SK-N-SH (cell line): ENCODE measurements at regions not wholly inside any gene's neighbourhood (a gene's known extent, or its start where the extent isn't known, plus 50 kb on each side); places are given as distances from the start of the nearest gene placed in this dataset.
A peak's percentile ranks its signal among the peaks of the same experiment; 100 is the strongest.

ENCODE experiments used
- CTCF ChIA-PET: fragments of 300-600, 350-600 bp; formaldehyde crosslinking; extraction: SDS; loops from one replicate; lab custom pipeline; 2021; lab: Yijun Ruan, JAX
- POLR2A ChIA-PET: fragments of 350-600 bp; sonication (Branson Sonifier 250); formaldehyde crosslinking; extraction: SDS; loops from one replicate; lab custom pipeline; 2020; ENCODE audit warnings: antibody characterized with exemption, inconsistent platforms; lab: Yijun Ruan, JAX
- DNase-seq: peaks from one replicate; pipeline ENCODE4 v3.0.0; 2012
- H2AFZ ChIP-seq: fragments of 200-600 bp; sonication (generic); 2 replicates; pipeline ENCODE4 v1.8.1; 2016; ENCODE audit warnings: antibody characterized with exemption, mild to moderate bottlenecking, low read depth
- H3F3A ChIP-seq: fragments of 200-600 bp; sonication (generic); replicated peaks from 2 replicates; pipeline ENCODE3; 2016; ENCODE audit warnings: antibody characterized with exemption, mild to moderate bottlenecking; ENCODE audit not compliant: insufficient read depth
- H3K27ac ChIP-seq, 2 experiments: fragments of 200-500 bp in 1 of 2; fragments of 200-600 bp in 1 of 2; sonication (Bioruptor generic) in 1 of 2; sonication (generic), shearing (Covaris generic) in 1 of 2; 2 replicates each; pipeline versions ENCODE4 v1.5.1 to v1.6.1; 2014 to 2016; ENCODE audit warnings: low read depth in 2 of 2, inconsistent platforms in 1 of 2, low read length in 1 of 2, mild to moderate bottlenecking in 1 of 2, mixed read lengths in 1 of 2
- H3K27me3 ChIP-seq: fragments of 200-600 bp; sonication (generic), shearing (Covaris generic); 2 replicates; pipeline ENCODE4 v1.6.1; 2016; ENCODE audit warnings: mixed run types; ENCODE audit not compliant: insufficient read depth
- H3K36me3 ChIP-seq, 2 experiments: fragments of 200-500 bp in 1 of 2; fragments of 200-600 bp in 1 of 2; sonication (Bioruptor generic) in 1 of 2; sonication (generic) in 1 of 2; replicated peaks in 1 of 2; 2 replicates each; pipeline versions ENCODE3 to v1.5.1; 2014 to 2016; ENCODE audit warnings: low read length in 1 of 2, mild to moderate bottlenecking in 1 of 2; ENCODE audit not compliant: insufficient read depth in 2 of 2, control insufficient read depth in 1 of 2
- H3K4me1 ChIP-seq, 2 experiments: fragments of 200-500 bp in 1 of 2; fragments of 200-600 bp in 1 of 2; sonication (Bioruptor generic) in 1 of 2; sonication (generic), shearing (Covaris generic) in 1 of 2; 2 replicates each; pipeline versions ENCODE4 v1.5.1 to v1.6.1; 2014 to 2016; ENCODE audit warnings: low read depth in 1 of 2, low read length in 1 of 2, mixed run types in 1 of 2; ENCODE audit not compliant: insufficient read depth in 2 of 2, control insufficient read depth in 1 of 2
- H3K4me2 ChIP-seq: fragments of 200-600 bp; sonication (generic), shearing (Covaris generic); 2 replicates; pipeline ENCODE4 v1.6.1; 2017; ENCODE audit warnings: mixed run types
- H3K4me3 ChIP-seq, 2 experiments: fragments of 200-500 bp in 1 of 2; fragments of 200-600 bp in 1 of 2; sonication (Bioruptor generic) in 1 of 2; sonication (generic), shearing (Covaris generic) in 1 of 2; 2 replicates each; pipeline versions ENCODE4 v1.5.1 to v1.8.1; 2014 to 2016; ENCODE audit warnings: low read depth in 2 of 2, inconsistent platforms in 1 of 2, low read length in 1 of 2, mild to moderate bottlenecking in 1 of 2, mixed read lengths in 1 of 2, moderate library complexity in 1 of 2
- H3K79me2 ChIP-seq: fragments of 200-600 bp; sonication (generic); 2 replicates; pipeline ENCODE4 v1.8.1; 2017; ENCODE audit warnings: mild to moderate bottlenecking; ENCODE audit not compliant: insufficient read depth
- H3K9ac ChIP-seq: fragments of 200-600 bp; sonication (generic); 2 replicates; pipeline ENCODE4 v1.6.1; 2017; ENCODE audit warnings: mixed run types
- H3K9me2 ChIP-seq: fragments of 200-600 bp; sonication (generic); 2 replicates; pipeline ENCODE4 v1.6.1; 2017; ENCODE audit warnings: mixed run types
- H3K9me3 ChIP-seq: fragments of 200-600 bp; sonication (generic); 2 replicates; pipeline ENCODE4 v1.6.1; 2017; ENCODE audit warnings: mixed run types, mild to moderate bottlenecking, moderate library complexity
- H4K20me1 ChIP-seq: fragments of 200-600 bp; sonication (generic); 2 replicates; pipeline ENCODE4 v1.6.1; 2017; ENCODE audit warnings: mild to moderate bottlenecking, mixed run types; ENCODE audit not compliant: insufficient read depth
- CHD2 ChIP-seq: fragments of 150-350 bp; IDR thresholded peaks from 2 replicates; pipeline ENCODE4 v1.6.1; 2018; ENCODE audit warnings: low read length; ENCODE audit not compliant: partially characterized antibody
- EP300 ChIP-seq, 2 experiments: IDR thresholded peaks; 2 replicates each; pipeline versions ENCODE4 v1.4.0 to v1.6.1; 2012; ENCODE audit warnings: borderline replicate concordance in 1 of 2, low read depth in 1 of 2, low read length in 1 of 2
- FOXJ3 ChIP-seq: sonication (generic); formaldehyde crosslinking; IDR thresholded peaks from 2 replicates; pipeline ENCODE4 v1.5.1; 2020; ENCODE audit warnings: mild to moderate bottlenecking, missing genetic modification reagents
- GATA2 ChIP-seq: sonication (generic); formaldehyde crosslinking; IDR thresholded peaks from 2 replicates; pipeline ENCODE4 v1.5.0; 2020; ENCODE audit warnings: mild to moderate bottlenecking, missing genetic modification reagents
- MEF2A ChIP-seq: IDR thresholded peaks from 2 replicates; pipeline ENCODE4 v1.4.0; 2012; ENCODE audit warnings: low read depth, borderline replicate concordance
- MXI1 ChIP-seq: IDR thresholded peaks from 2 replicates; pipeline ENCODE4 v1.6.1; 2012; ENCODE audit warnings: mild to moderate bottlenecking, low read depth, low read length, improper control_type of control experiment
- POLR2AphosphoS5 ChIP-seq: IDR thresholded peaks from 2 replicates; pipeline ENCODE4 v1.6.1; 2012; ENCODE audit warnings: low read depth, low read length
- RAD21 ChIP-seq: IDR thresholded peaks from 2 replicates; pipeline ENCODE4 v1.6.1; 2012; ENCODE audit warnings: mild to moderate bottlenecking, low read length
- RCOR1 ChIP-seq: fragments of 150-350 bp; IDR thresholded peaks from 2 replicates; pipeline ENCODE4 v1.6.1; 2017; ENCODE audit warnings: antibody characterized with exemption, low read length
- REST ChIP-seq: IDR thresholded peaks from 2 replicates; pipeline ENCODE4 v1.6.1; 2012; ENCODE audit warnings: mild to moderate bottlenecking, low read depth, low read length, moderate library complexity
- TEAD4 ChIP-seq: IDR thresholded peaks from 2 replicates; pipeline ENCODE4 v1.4.0; 2012; ENCODE audit warnings: mild to moderate bottlenecking, borderline replicate concordance; ENCODE audit not compliant: insufficient read depth
- whole genome bisulfite sequencing: methylation state at CpG from one replicate; pipeline ENCODE4 v1.1.6; 2017; ENCODE audit warnings: low lambda C conversion rate; 5-methylcytosine and 5-hydroxymethylcytosine counted together
- TF ChIP-seq, protein P1 (sequence below): IDR thresholded peaks from 2 replicates; pipeline ENCODE4 v1.4.0; 2012; ENCODE audit warnings: low read depth, borderline replicate concordance

GRCh38 chr6:23340271-23340670, 770.9 kb downstream of the HDGFL1 start:
- Histone ChIP-seq H3K36me3 (no peaks in the 10 kb centered on the region), H3K9me2 (no peaks in the 10 kb centered on the region), H4K20me1 (no peaks in the 10 kb centered on the region), H3K4me3 (no peak overlapping the region), H3K4me2 (no peak overlapping the region), H3K27ac (no peak overlapping the region), H3K4me1 (no peaks in the 10 kb centered on the region; a peak in 1 of 4 replicates), H2AFZ (no peak overlapping the region), H3K9ac (no peak overlapping the region), H3K9me3 (no peaks in the 10 kb centered on the region), H3F3A (no peaks in the 10 kb centered on the region), H3K27me3 (no peaks in the 10 kb centered on the region), H3K79me2 (no peaks in the 10 kb centered on the region)
- CTCF ChIA-PET: no interaction called here
- TF ChIP-seq MEF2A: no peak
- 68% methylated on average over 3 of the region's 3 CpGs for WGBS
- no peak for DNase-seq
- POLR2A ChIA-PET: no interaction called here

- ChIA-PET POLR2A (no interaction called here), CTCF (no interaction called here)
- Histone ChIP-seq H3K9ac (no peak overlapping the region), H3K4me3 (no peak overlapping the region), H3K27me3 (no peaks in the 10 kb centered on the region), H3K36me3 (no peaks in the 10 kb centered on the region), H3K9me3 (no peaks in the 10 kb centered on the region), H3K4me1 (peaks cover under 1 to 9% of the 10 kb centered on the region in 2 experiments; a peak in 3 of 4 replicates), H3F3A (peaks cover 5% of the 10 kb centered on the region), H3K79me2 (no peaks in the 10 kb centered on the region), H3K27ac (no peak overlapping the region), H3K9me2 (no peaks in the 10 kb centered on the region), H4K20me1 (no peaks in the 10 kb centered on the region), H3K4me2 (no peak overlapping the region), H2AFZ (no peak overlapping the region)
- 75% methylated on average over 5 of the region's 5 CpGs for WGBS
- TF ChIP-seq REST (no peak), RCOR1 (no peak)
- DNase-seq: no peak
These were observed 774.4 kb downstream of the HDGFL1 start for GRCh38 chr6:23343610-23344306.

- Histone ChIP-seq H3K9me3 (no peaks in the 10 kb centered on the region), H3K9ac (no peak overlapping the region), H3K36me3 (no peaks in the 10 kb centered on the region), H4K20me1 (no peaks in the 10 kb centered on the region), H2AFZ (no peak overlapping the region), H3K4me3 (no peak overlapping the region), H3K4me2 (no peak overlapping the region), H3K27me3 (no peaks in the 10 kb centered on the region), H3F3A (peaks cover 27% of the 10 kb centered on the region), H3K9me2 (no peaks in the 10 kb centered on the region), H3K27ac (peak overlapping the region; percentile 78 to 100; a peak in 3 of 4 replicates), H3K79me2 (no peaks in the 10 kb centered on the region), H3K4me1 (peaks cover 4 to 19% of the 10 kb centered on the region in 2 experiments; a peak in 3 of 4 replicates)
- ChIA-PET CTCF (interaction anchor here (0.7 kb wide), 1 partner anchor 345 kb away, joined by 3 read pairs; no protein-coding TSS in a partner anchor), POLR2A (interaction anchor here (0.8 to 1.2 kb wide), 2 partner anchors 66 to 790 kb away, joined by 3 to 5 read pairs; no protein-coding TSS in a partner anchor)
- DNase-seq: peak; percentile 11
- WGBS: 48% methylated on average over 3 of the region's 3 CpGs
- TF ChIP-seq, protein P1, sequence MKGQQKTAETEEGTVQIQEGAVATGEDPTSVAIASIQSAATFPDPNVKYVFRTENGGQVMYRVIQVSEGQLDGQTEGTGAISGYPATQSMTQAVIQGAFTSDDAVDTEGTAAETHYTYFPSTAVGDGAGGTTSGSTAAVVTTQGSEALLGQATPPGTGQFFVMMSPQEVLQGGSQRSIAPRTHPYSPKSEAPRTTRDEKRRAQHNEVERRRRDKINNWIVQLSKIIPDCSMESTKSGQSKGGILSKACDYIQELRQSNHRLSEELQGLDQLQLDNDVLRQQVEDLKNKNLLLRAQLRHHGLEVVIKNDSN: no peak
- TF ChIP-seq RAD21 (peak; percentile 46), GATA2 (0 out of 2 replicates have a peak, but pooled peaks have one; percentile 17), MXI1 (peak; percentile 25; the same call in 1 of the 2 replicates), POLR2AphosphoS5 (peak; percentile 23; the same call in 1 of the 2 replicates), EP300 (IDR thresholded peaks at IDR 0.05; ENCODE audit: borderline replicate concordance in 1 of 2, low read depth in 1 of 2, low read length in 1 of 2) (peak in 1 of 2 experiments; percentile 97; a peak in 2 of 4 replicates), FOXJ3 (CRISPR knock-in tag) (0 out of 2 replicates have a peak, but pooled peaks have one; percentile 18), TEAD4 (no peak), CHD2 (peak; percentile 59)
These were observed 777.8 kb upstream of the NRSN1 start for GRCh38 chr6:23348185-23348584.
